Adipocyte (in vitro differentiated cells): ENCODE measurements at regions not wholly inside any gene's neighbourhood (a gene's known extent, or its start where the extent isn't known, plus 50 kb on each side); places are given as distances from the start of the nearest gene placed in this dataset.
"Not testable (repeated sequence)": the region's sequence is repeated elsewhere in the genome, so short reads cannot be mapped to it uniquely, and the experiment has no call there.

Experiments
- DNase-seq: peaks from one replicate; pipeline ENCODE4 v3.0.0-alpha.2; 2015; ENCODE audit warnings: low read depth
- H3K27me3 ChIP-seq: replicated peaks from 2 replicates; pipeline ENCODE4 v1.7.0; 2013; ENCODE audit warnings: mild to moderate bottlenecking, low read length, moderate library complexity; ENCODE audit not compliant: control insufficient read depth, insufficient read depth
- H3K36me3 ChIP-seq: 2 replicates; pipeline ENCODE4 v1.7.0; 2013; ENCODE audit warnings: low read length, mild to moderate bottlenecking, moderate library complexity; ENCODE audit not compliant: control insufficient read depth, insufficient read depth, severe bottlenecking
- H3K4me1 ChIP-seq: 2 replicates; pipeline ENCODE4 v1.7.0; 2013; ENCODE audit warnings: mild to moderate bottlenecking, low read length, moderate library complexity; ENCODE audit not compliant: control insufficient read depth, insufficient read depth
- H3K4me3 ChIP-seq: 2 replicates; pipeline ENCODE4 v1.7.0; 2013; ENCODE audit warnings: mild to moderate bottlenecking, low read length, moderate library complexity
- H3K9ac ChIP-seq: 2 replicates; pipeline ENCODE4 v1.7.0; 2013; ENCODE audit warnings: mild to moderate bottlenecking, low read length, moderate library complexity
- H3K9me3 ChIP-seq: 2 replicates; pipeline ENCODE4 v1.7.0; 2013; ENCODE audit warnings: mild to moderate bottlenecking, low read length, moderate library complexity; ENCODE audit not compliant: control insufficient read depth

DNA sequence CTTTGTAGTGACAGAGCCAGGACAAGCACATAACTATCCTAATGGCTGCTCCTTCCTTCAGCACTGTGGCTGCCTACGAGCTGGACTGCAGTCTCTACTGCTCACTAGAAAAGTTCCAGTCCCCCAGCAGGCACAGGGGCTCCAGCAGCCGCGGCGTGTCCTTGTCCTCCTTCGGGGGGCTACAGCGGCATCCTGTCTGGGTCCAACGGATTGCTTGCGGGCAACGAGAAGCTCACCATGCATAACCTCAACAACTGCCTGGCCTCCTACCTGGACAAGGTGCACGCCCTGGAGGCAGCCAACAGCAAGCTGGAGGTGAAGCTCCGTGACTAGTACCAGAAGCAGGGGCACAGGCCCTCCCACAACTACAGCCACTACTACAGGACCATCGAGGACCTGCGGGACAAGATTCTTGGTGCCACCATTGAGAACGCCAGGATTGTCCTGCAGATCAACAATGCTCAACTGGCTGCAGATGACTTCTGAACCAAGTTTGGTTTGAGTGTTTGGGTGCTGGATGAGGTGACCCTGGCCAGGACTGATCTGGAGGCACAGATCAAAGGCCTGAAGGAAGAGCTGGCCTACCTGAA, 169.4 kb downstream of the NDUFA12 start:
- Histone ChIP-seq H3K4me1 (peaks cover 20% of the 10 kb centered on the region), H3K9me3 (no peaks in the 10 kb centered on the region), H3K27me3 (peaks cover 3% of the 10 kb centered on the region), H3K4me3 (no peak overlapping the region), H3K36me3 (no peaks in the 10 kb centered on the region), H3K9ac (no peak overlapping the region)
- DNase-seq, result no peak

DNA sequence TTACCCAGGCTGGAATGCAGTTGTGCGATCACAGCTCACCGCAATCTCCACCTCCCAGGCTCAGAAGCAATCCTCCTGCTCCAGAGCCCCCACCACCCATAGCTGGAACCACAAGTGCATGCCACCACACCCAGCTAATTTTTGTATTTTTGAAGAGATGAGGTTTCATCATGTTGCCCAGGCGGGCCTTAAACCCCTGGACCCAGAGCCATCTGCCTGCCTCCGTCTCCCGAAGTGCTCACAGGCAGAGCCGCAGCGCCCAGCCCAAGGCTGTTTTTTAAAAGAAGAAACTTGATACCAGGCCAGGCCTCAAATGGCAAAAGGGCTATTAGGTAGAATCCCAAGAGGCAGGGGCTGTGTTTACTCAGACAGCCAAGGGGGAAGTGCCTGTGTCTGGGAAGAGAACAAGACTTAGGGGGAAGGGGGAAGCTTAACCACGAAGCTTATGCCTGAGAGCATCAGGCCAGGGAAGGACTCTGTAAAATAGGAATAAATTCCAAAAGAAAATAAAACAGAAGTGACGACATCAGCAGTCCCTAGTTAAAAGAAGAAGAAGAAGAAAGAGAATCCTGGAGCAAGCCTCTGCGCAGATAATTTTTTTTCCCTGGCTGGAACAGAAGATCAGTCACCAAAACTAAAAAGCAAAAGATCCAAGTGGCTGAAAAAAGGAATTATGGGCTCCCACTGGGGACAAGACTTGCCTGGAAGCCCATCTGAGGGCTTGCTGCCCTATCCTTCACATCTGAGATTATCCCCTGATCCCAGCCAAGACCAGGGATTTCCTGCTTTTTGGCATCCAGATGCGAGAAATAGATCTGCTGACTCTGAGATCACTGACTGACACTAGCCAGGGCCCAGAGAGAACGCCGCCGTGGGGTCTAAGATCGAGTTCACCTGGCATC, 170.5 kb downstream of the NDUFA12 start:
- Histone ChIP-seq H3K9ac (peak overlapping the region; percentile 3), H3K4me1 (peaks cover 20% of the 10 kb centered on the region), H3K27me3 (peaks cover 3% of the 10 kb centered on the region), H3K36me3 (no peaks in the 10 kb centered on the region), H3K9me3 (no peaks in the 10 kb centered on the region), H3K4me3 (no peak overlapping the region)
- peak; percentile 75 for DNase-seq

DNA sequence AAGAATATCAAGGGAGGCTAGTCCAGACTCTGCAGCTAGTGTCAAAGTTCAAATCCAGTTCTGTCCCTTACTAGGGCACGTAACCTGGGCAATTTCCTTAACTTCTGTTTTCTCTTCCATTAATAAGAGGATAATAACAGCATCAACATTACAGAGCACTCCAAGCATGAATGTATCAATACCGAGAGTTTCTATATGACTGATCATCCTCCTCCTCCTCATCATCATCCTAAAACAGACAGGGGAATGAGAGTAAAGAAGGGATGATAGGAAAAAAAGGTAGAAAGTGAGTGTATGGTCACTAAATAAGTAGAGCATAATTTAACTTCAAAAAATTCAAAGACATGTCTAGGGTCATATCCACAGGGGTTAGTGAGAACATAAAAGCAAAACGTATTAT, 171.4 kb downstream of the NDUFA12 start:
- Histone ChIP-seq H3K9ac (no peak overlapping the region), H3K27me3 (peaks cover 3% of the 10 kb centered on the region)
- no peak for DNase-seq

DNA sequence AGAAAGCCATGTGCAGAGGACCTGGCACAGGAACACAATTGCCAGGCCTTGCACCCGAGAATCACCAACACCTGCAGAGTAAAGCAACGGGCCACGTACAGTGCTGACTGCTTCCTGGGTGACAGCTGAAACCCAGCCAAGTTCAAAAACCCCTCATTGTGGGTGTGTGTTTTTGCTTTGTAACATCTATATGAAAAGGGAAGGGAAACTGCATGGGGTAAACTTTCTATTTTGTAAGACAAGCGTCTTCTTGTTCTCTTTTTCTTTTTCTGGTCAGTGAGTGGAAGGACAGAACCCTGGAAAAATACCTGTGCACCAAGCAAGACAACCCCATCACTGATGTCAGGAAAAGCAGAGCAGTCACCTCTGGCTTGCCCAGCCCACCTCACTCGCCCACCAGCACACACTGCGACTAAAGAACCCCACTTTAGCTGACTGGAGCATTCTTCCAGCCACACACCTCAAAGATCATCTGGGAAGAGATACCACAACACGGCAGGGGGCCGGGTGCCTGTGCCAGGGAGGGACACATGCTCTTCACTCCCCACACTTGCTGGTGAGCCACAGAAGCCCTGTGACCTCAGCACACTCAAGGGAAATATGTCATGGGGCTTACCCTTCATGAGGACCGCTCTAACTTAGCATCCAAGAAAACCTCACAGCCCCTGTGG, 172.3 kb downstream of the NDUFA12 start:
- DNase-seq, result no peak
- peaks cover 13% of the 10 kb centered on the region for H3K4me1 ChIP-seq
- peaks cover 3% of the 10 kb centered on the region for H3K27me3 ChIP-seq
- H3K36me3 ChIP-seq, result no peaks in the 10 kb centered on the region
- no peaks in the 10 kb centered on the region for H3K9me3 ChIP-seq
- H3K4me3 ChIP-seq, result no peak overlapping the region
- no peak overlapping the region for H3K9ac ChIP-seq

More for the DNA sequence above, 171.4 kb downstream of the NDUFA12 start:
- Histone ChIP-seq H3K9me3 (no peaks in the 10 kb centered on the region), H3K4me3 (no peak overlapping the region), H3K4me1 (peaks cover 19% of the 10 kb centered on the region), H3K36me3 (no peaks in the 10 kb centered on the region)

DNA sequence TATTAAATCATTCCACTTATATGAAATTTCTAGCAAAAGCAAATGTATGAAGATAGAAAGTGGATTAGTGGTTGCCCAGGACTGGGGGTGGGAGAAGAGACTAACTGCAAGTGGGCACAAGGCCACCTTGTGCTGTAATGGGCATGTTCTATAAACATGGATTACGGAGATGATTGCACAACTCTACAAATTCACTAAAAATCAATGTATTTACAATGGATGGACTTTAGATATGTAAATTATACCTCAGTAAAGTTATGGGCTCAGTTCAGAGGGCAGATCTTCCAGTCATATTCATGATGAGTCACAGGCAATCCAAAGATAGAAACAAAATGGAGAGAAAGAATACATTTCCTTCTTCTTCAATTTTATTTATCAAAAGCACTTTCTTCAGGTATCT, 173.9 kb downstream of the NDUFA12 start:
- Histone ChIP-seq H3K4me3 (no peak overlapping the region), H3K4me1 (peaks cover 13% of the 10 kb centered on the region), H3K36me3 (no peaks in the 10 kb centered on the region), H3K9me3 (no peaks in the 10 kb centered on the region), H3K9ac (no peak overlapping the region), H3K27me3 (peaks cover 3% of the 10 kb centered on the region)
- peak; percentile 1 for DNase-seq

DNA sequence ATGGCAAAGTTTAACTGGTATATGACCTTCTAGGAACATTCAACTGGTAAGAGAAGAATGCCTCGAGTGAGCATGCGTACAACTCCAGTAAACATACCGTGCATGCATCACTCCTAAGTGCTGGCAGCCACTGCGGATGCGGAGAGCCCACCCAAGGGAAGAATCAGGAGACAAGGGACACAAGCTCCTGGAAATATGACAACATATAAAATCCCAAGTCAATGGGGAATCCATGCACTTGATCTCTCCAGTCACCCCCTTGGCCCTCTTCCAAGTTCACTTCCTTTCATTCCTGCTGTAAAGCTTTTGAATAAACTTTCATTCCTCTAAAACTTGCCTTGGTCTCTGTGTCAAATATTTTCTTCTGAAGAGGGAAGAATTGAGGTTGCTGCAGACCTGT, 168.7 kb upstream of the TMCC3 start:
- Histone ChIP-seq H3K36me3 (no peaks in the 10 kb centered on the region), H3K4me1 (no peaks in the 10 kb centered on the region), H3K9me3 (peaks cover 14% of the 10 kb centered on the region), H3K4me3 (no peak overlapping the region), H3K9ac (no peak overlapping the region), H3K27me3 (peaks cover 4% of the 10 kb centered on the region)
- DNase-seq, result no peak

DNA sequence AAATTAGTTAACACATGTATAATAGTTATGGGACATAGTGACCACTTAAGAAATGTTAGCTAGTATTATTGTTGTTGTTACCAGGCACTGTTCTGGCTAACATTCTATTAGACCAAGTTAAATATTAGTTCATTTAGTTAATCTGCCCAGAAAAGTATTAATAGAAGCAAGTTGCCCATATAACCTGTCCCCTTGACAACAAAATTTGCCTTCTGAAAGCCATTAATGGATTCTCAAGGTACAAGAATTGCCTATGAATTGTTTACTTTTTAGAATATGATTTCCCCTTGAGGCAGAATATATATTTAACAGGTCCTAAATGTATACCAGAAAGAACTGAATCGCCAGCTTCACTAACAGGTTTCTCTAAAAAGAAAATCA, 167.3 kb upstream of the TMCC3 start:
- no peak for DNase-seq
- H3K9ac ChIP-seq, result no peak overlapping the region
- peaks cover 4% of the 10 kb centered on the region for H3K27me3 ChIP-seq
- no peaks in the 10 kb centered on the region for H3K4me1 ChIP-seq
- no peaks in the 10 kb centered on the region for H3K36me3 ChIP-seq
- no peak overlapping the region for H3K4me3 ChIP-seq
- peaks cover 28% of the 10 kb centered on the region for H3K9me3 ChIP-seq

DNA sequence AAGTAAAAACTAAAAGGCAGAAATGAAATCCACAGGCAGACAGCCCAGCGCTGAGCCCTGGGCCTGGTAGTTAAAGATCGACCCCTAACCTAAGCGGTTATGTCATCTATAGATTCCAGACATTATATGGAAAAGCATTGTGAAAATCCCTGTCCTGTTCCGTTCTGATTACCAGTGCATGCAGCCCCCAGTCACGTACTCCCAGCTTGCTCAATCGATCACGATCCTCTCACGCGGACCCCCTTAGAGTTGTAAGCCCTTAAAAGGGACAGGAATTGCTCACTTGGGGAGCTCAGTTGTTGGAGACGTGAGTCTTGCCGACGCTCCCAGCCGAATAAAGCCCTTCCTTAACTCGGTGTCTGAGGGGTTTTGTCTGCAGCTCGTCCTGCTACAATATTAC, 166.8 kb upstream of the TMCC3 start:
- H3K9me3 ChIP-seq, result peaks cover 33% of the 10 kb centered on the region
- H3K9ac ChIP-seq, H3K27me3 ChIP-seq, DNase-seq, H3K4me3 ChIP-seq, H3K4me1 ChIP-seq, H3K36me3 ChIP-seq: not testable (repeated sequence)

DNA sequence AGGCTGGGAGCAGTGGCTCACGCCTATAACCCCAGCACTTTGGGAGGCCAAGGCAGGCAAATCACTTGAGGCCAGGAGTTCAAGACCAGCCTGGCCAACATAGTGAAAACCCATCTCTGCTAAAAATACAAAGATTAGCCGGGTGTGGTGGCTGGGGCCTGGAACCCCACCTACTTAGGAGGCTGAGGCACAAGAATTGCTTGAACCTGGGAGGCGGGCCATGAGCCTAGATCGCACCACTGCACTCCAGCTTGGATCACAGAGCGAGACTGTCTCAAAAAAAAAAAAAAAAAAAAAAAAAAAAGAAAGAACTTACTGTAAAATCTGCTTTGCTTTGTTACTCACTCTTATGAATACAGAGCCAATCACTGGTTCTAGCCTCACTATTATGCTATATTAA, 166.4 kb upstream of the TMCC3 start:
- not testable (repeated sequence) for H3K27me3 ChIP-seq, DNase-seq

DNA sequence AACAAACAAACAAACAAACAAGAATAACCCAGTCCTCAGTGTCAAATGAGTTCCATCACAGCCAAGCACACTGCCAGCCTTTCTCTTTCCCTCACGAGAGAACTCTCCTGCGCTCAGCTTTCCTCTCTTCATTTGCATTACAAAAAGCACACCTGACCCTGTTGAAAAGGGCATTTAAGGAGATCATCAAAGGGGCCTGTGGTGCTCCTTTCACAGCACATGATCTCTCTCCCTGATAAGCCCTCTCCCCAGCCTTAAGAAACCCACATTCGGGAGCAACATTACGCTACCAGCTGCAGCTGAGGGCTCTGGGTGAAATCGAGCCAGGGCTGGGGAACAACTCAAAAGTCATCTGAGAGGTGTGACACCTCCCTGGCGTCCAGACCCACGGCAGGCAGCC, 165.6 kb upstream of the TMCC3 start:
- Histone ChIP-seq H3K27me3 (peaks cover 4% of the 10 kb centered on the region), H3K9me3 (peaks cover 45% of the 10 kb centered on the region), H3K4me1 (no peaks in the 10 kb centered on the region), H3K9ac (no peak overlapping the region), H3K36me3 (no peaks in the 10 kb centered on the region), H3K4me3 (no peak overlapping the region)
- no peak for DNase-seq

More for the DNA sequence above, 166.4 kb upstream of the TMCC3 start:
- not testable (repeated sequence) for H3K36me3 ChIP-seq, H3K4me1 ChIP-seq, H3K9ac ChIP-seq, H3K4me3 ChIP-seq
- H3K9me3 ChIP-seq, result peaks cover 37% of the 10 kb centered on the region

DNA sequence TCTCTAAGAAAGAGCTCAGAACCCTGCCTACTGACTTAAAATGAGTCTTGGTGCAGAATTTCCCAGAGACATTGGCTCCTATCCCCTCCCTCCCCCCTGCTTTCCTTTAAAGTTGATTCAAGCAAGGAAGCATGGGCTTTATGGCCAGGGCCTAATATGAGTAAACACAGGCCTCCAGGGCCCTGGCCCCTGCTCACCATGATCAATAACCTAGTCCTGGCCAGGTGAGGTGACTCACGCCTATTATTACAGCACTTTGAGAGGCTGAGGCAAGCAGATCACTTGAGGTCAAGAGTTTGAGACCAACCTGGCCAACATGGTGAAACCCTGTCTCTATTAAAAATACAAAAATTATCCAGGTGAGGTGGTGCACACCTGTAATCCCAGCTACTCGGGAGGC, 165.1 kb upstream of the TMCC3 start:
- Histone ChIP-seq H3K4me3 (no peak overlapping the region), H3K9me3 (peaks cover 47% of the 10 kb centered on the region), H3K4me1 (no peaks in the 10 kb centered on the region), H3K27me3 (peaks cover 4% of the 10 kb centered on the region), H3K9ac (no peak overlapping the region), H3K36me3 (no peaks in the 10 kb centered on the region)
- DNase-seq, result no peak
